Suprapubic skin (tissue), 3 donors: ENCODE measurements at regions not wholly inside any gene's neighbourhood (a gene's known extent, or its start where the extent isn't known, plus 50 kb on each side); places are given as distances from the start of the nearest gene placed in this dataset.

Source experiments
- POLR2A ChIP-seq, 2 donors: fragments of 450-650 bp; IDR thresholded peaks; one replicate each; pipeline ENCODE4 v1.6.1; 2017; ENCODE audit warnings: antibody characterized with exemption in 2 of 2, mild to moderate bottlenecking in 2 of 2, moderate library complexity in 2 of 2
- TF ChIP-seq, protein P1 (sequence below), 2 donors: fragments of 200-600 bp in 1 of 2; fragments of 450-650 bp in 1 of 2; sonication (generic) in 1 of 2; IDR thresholded peaks; one replicate each; pipeline ENCODE4 v1.5.1; 2016 to 2019; ENCODE audit warnings: antibody characterized with exemption in 2 of 2, mild to moderate bottlenecking in 1 of 2, moderate library complexity in 1 of 2

DNA sequence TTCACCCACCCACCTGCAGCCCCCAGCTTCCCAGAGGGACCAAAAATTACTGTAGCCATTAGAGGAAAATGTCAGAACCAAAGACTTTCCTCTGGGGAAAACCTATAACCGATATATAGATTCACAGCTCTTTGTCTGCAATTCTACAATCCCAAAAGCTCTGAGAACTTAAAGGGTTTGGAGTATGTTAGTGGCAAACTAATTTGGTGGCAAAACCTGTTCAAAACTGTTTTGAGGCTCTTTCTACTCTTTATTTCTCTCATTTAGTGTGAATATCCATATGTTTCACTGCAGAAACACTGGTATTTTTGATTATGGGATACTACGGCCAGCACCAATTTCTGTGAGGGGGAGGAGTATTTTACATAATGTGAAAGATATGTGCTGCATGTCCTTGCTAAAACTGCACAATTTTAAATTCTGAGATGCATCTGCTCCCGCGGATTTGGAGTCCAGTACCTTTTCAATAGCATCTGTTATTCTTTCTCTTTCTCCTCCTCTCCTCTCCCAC, 87.5 kb upstream of the MTNR1B start:
- TF ChIP-seq, protein P1, sequence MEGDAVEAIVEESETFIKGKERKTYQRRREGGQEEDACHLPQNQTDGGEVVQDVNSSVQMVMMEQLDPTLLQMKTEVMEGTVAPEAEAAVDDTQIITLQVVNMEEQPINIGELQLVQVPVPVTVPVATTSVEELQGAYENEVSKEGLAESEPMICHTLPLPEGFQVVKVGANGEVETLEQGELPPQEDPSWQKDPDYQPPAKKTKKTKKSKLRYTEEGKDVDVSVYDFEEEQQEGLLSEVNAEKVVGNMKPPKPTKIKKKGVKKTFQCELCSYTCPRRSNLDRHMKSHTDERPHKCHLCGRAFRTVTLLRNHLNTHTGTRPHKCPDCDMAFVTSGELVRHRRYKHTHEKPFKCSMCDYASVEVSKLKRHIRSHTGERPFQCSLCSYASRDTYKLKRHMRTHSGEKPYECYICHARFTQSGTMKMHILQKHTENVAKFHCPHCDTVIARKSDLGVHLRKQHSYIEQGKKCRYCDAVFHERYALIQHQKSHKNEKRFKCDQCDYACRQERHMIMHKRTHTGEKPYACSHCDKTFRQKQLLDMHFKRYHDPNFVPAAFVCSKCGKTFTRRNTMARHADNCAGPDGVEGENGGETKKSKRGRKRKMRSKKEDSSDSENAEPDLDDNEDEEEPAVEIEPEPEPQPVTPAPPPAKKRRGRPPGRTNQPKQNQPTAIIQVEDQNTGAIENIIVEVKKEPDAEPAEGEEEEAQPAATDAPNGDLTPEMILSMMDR (IDR thresholded peaks at IDR 0.05) = no peak
- TF ChIP-seq POLR2A (IDR thresholded peaks at IDR 0.05) = no peak
